HG02763 (cell line): ENCODE measurements at regions not wholly inside any gene's neighbourhood (a gene's known extent, or its start where the extent isn't known, plus 50 kb on each side); places are given as distances from the start of the nearest gene placed in this dataset.

ENCODE experiments used
- ATAC-seq: cut with Tn5 transposase; IDR thresholded peaks from one replicate; pipeline ENCODE4 v1.9.1; 2021; ENCODE audit warnings: mild to moderate bottlenecking, moderate library complexity; ENCODE audit not compliant: unreplicated experiment

GRCh38 chr21:27400045-27400444, 433.2 kb upstream of the ADAMTS5 start:
- no peak for ATAC-seq

- no peak for ATAC-seq
Observed at GRCh38 chr21:27397578-27397977, 430.7 kb upstream of the ADAMTS5 start.

GRCh38 chr21:27393726-27394125, 426.8 kb upstream of the ADAMTS5 start:
- ATAC-seq: no peak

GRCh38 chr21:27391990-27392389, 425.1 kb upstream of the ADAMTS5 start:
- ATAC-seq: no peak

GRCh38 chr21:27390384-27390783, 423.5 kb upstream of the ADAMTS5 start:
- ATAC-seq: no peak

GRCh38 chr21:27388825-27389224, 421.9 kb upstream of the ADAMTS5 start:
- no peak for ATAC-seq

GRCh38 chr21:27382404-27382803, 415.5 kb upstream of the ADAMTS5 start:
- no peak for ATAC-seq

GRCh38 chr21:27380303-27380702, 413.4 kb upstream of the ADAMTS5 start:
- no peak for ATAC-seq

GRCh38 chr21:27379354-27379753, 412.5 kb upstream of the ADAMTS5 start:
- no peak for ATAC-seq

- ATAC-seq: no peak
Observed at GRCh38 chr21:27372381-27372780, 405.5 kb upstream of the ADAMTS5 start.

GRCh38 chr21:27371975-27372331, 405.1 kb upstream of the ADAMTS5 start:
- no peak for ATAC-seq

- no peak for ATAC-seq
Observed at GRCh38 chr21:27371115-27371974, 404.5 kb upstream of the ADAMTS5 start.

- ATAC-seq: no peak
Observed at GRCh38 chr21:27369978-27370571, 403.2 kb upstream of the ADAMTS5 start.

- ATAC-seq: no peak
Observed at GRCh38 chr21:27369234-27369633, 402.3 kb upstream of the ADAMTS5 start.

GRCh38 chr21:27366646-27367235, 399.9 kb upstream of the ADAMTS5 start:
- no peak for ATAC-seq

- no peak for ATAC-seq
Observed at GRCh38 chr21:27366036-27366435, 399.1 kb upstream of the ADAMTS5 start.

- no peak for ATAC-seq
Observed at GRCh38 chr21:27365394-27365793, 398.5 kb upstream of the ADAMTS5 start.

GRCh38 chr21:27363719-27364477, 397.0 kb upstream of the ADAMTS5 start:
- ATAC-seq: no peak

- ATAC-seq: no peak
Observed at GRCh38 chr21:27362249-27362648, 395.4 kb upstream of the ADAMTS5 start.

- no peak for ATAC-seq
Observed at GRCh38 chr21:27359141-27359540, 392.3 kb upstream of the ADAMTS5 start.

- no peak for ATAC-seq
Observed at GRCh38 chr21:27352885-27353284, 386.0 kb upstream of the ADAMTS5 start.
